ENCODE measurements at regions not wholly inside any gene's neighbourhood (a gene's known extent, or its start where the extent isn't known, plus 50 kb on each side); places are given as distances from the start of the nearest gene placed in this dataset.

- no peak for DNase-seq (ENCODE audit: low read depth)
- H3K4me3 ChIP-seq (ENCODE audit: low read depth, low read length), result no peak overlapping the region
- TF ChIP-seq CTCF (conservative IDR thresholded peaks at IDR 0.05; ENCODE audit: low read depth, low read length), result no peak
Observed at GRCh38 chr21:38175306-38175705, 81.5 kb upstream of the KCNJ15 start.

GRCh38 chr21:38177919-38178652 lies 78.7 kb upstream of the KCNJ15 start:
- H3K4me3 ChIP-seq (ENCODE audit: low read depth, low read length), result no peak overlapping the region
- DNase-seq (ENCODE audit: low read depth), result no peak
- TF ChIP-seq CTCF (conservative IDR thresholded peaks at IDR 0.05; ENCODE audit: low read depth, low read length), result no peak

- H3K4me3 ChIP-seq (ENCODE audit: low read depth, low read length), result no peak overlapping the region
- TF ChIP-seq CTCF (conservative IDR thresholded peaks at IDR 0.05; ENCODE audit: low read depth, low read length), result no peak
- DNase-seq (ENCODE audit: low read depth), result no peak
Observed at GRCh38 chr21:38178653-38179470, 77.9 kb upstream of the KCNJ15 start.

- H3K4me3 ChIP-seq (ENCODE audit: low read depth, low read length), result no peak overlapping the region
- no peak for TF ChIP-seq CTCF (conservative IDR thresholded peaks at IDR 0.05; ENCODE audit: low read depth, low read length)
- DNase-seq (ENCODE audit: low read depth), result no peak
Observed at GRCh38 chr21:38179511-38179910, 77.3 kb upstream of the KCNJ15 start.

- no peak overlapping the region for H3K4me3 ChIP-seq (ENCODE audit: low read depth, low read length)
- DNase-seq (ENCODE audit: low read depth), result no peak
- TF ChIP-seq CTCF (conservative IDR thresholded peaks at IDR 0.05; ENCODE audit: low read depth, low read length), result no peak
Observed at GRCh38 chr21:38181096-38181495, 75.7 kb upstream of the KCNJ15 start.

- no peak for DNase-seq (ENCODE audit: low read depth)
- TF ChIP-seq CTCF (conservative IDR thresholded peaks at IDR 0.05; ENCODE audit: low read depth, low read length), result no peak
- no peak overlapping the region for H3K4me3 ChIP-seq (ENCODE audit: low read depth, low read length)
Observed at GRCh38 chr21:38182370-38182985, 74.3 kb upstream of the KCNJ15 start.

Data from epithelial cell of proximal tubule (primary cell).